Breast epithelium (tissue), 3 donors: ENCODE measurements at regions not wholly inside any gene's neighbourhood (a gene's known extent, or its start where the extent isn't known, plus 50 kb on each side); places are given as distances from the start of the nearest gene placed in this dataset.

Source experiments
- POLR2A ChIP-seq: fragments of 450-650 bp; IDR thresholded peaks from one replicate; pipeline ENCODE4 v1.6.1; 2016; ENCODE audit warnings: antibody characterized with exemption, mild to moderate bottlenecking, moderate library complexity
- POLR2AphosphoS5 ChIP-seq, 3 donors: sonication (generic); formaldehyde crosslinking; IDR thresholded peaks; one replicate each; pipeline ENCODE4 v1.6.1; 2017; ENCODE audit warnings: antibody characterized with exemption in 3 of 3
- TF ChIP-seq, protein P1 (sequence below), 3 donors: fragments of 450-650 bp; IDR thresholded peaks; one replicate each; pipeline ENCODE4 v1.5.1; 2016 to 2017; ENCODE audit warnings: antibody characterized with exemption in 3 of 3, mild to moderate bottlenecking in 3 of 3, moderate library complexity in 3 of 3

- no peak for TF ChIP-seq POLR2A
- TF ChIP-seq, protein P1, sequence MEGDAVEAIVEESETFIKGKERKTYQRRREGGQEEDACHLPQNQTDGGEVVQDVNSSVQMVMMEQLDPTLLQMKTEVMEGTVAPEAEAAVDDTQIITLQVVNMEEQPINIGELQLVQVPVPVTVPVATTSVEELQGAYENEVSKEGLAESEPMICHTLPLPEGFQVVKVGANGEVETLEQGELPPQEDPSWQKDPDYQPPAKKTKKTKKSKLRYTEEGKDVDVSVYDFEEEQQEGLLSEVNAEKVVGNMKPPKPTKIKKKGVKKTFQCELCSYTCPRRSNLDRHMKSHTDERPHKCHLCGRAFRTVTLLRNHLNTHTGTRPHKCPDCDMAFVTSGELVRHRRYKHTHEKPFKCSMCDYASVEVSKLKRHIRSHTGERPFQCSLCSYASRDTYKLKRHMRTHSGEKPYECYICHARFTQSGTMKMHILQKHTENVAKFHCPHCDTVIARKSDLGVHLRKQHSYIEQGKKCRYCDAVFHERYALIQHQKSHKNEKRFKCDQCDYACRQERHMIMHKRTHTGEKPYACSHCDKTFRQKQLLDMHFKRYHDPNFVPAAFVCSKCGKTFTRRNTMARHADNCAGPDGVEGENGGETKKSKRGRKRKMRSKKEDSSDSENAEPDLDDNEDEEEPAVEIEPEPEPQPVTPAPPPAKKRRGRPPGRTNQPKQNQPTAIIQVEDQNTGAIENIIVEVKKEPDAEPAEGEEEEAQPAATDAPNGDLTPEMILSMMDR (IDR thresholded peaks at IDR 0.05): no peak
- no peak for TF ChIP-seq POLR2AphosphoS5 (IDR thresholded peaks at IDR 0.05)
Observed at GRCh38 chr4:20589436-20589835, 110.8 kb upstream of the PACRGL start.
